ENCODE measurements at regions not wholly inside any gene's neighbourhood (a gene's known extent, or its start where the extent isn't known, plus 50 kb on each side); places are given as distances from the start of the nearest gene placed in this dataset.

DNA sequence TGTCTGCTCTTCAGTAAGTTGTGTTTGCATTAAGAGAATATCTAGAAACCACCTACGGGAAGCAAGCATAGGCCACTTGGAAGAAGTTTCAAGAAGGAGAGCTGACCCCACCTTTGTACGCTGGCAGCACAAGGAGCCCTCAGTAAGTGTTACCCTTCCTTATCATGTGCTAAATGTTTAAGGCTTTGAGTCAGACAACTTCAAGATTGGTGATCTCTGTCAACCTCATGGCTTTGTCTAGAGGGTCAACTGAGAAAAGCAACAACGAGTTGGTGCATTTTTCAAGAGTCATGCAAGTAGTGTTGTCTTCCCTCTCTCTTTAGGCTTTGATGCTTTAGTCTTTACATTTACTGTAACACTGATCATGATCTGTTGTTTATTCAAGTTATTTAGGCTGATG is 53.2 kb upstream of the SPTLC3 start:
- no peaks in the 10 kb centered on the region for H3K9me3 Mint-ChIP-seq
- no peaks in the 10 kb centered on the region for H3K27me3 Mint-ChIP-seq
- no peak overlapping the region for H3K27ac Mint-ChIP-seq
- no peaks in the 10 kb centered on the region for H3K36me3 Mint-ChIP-seq
- no peak overlapping the region for H3K4me3 Mint-ChIP-seq
- TF ChIP-seq, protein P1, sequence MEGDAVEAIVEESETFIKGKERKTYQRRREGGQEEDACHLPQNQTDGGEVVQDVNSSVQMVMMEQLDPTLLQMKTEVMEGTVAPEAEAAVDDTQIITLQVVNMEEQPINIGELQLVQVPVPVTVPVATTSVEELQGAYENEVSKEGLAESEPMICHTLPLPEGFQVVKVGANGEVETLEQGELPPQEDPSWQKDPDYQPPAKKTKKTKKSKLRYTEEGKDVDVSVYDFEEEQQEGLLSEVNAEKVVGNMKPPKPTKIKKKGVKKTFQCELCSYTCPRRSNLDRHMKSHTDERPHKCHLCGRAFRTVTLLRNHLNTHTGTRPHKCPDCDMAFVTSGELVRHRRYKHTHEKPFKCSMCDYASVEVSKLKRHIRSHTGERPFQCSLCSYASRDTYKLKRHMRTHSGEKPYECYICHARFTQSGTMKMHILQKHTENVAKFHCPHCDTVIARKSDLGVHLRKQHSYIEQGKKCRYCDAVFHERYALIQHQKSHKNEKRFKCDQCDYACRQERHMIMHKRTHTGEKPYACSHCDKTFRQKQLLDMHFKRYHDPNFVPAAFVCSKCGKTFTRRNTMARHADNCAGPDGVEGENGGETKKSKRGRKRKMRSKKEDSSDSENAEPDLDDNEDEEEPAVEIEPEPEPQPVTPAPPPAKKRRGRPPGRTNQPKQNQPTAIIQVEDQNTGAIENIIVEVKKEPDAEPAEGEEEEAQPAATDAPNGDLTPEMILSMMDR (conservative IDR thresholded peaks at IDR 0.05) = no peak
- no peaks in the 10 kb centered on the region for H3K4me1 Mint-ChIP-seq (ENCODE audit: unreplicated experiment)
- DNase-seq (ENCODE audit: extremely low spot score, unreplicated experiment) = no peak

DNA sequence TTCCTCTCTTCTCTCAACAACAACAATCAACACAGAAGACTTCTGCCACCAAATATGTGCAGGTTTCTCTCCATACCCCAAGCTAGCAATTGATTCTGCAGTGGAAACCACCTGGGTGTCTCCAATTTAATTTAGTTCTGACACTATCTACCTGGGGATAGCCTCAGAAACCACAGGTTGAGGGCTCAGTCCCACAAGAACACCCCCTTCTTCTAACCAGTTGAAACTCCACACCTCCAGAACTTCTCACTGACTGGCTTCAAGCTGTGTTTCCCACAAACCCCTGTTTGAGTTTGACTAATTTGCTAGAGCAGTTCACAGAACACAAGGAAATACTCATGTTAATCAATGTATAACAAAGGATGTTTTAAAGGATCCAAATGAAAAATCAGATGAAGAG is 52.5 kb upstream of the SPTLC3 start:
- no peak overlapping the region for H3K27ac Mint-ChIP-seq

DNA sequence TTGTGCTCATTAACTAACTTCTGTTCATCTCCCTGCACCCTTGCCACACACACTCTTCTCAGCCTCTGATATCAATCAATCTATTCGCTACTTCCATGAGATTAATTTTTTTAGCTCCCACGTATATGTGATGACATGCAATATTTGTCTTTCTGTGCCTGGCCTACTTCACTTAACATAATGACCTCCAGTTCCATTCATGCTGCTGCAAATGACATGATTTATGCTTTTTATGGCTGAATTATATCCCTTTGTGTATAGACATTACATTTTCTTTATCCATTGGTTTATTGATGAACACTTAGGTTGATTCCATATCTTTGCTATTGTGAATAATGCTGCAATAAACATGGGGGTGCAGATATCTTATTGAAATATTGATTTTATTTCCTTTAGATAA is 50.8 kb upstream of the SPTLC3 start:
- H3K4me3 Mint-ChIP-seq = no peak overlapping the region
- no peak overlapping the region for H3K27ac Mint-ChIP-seq
- H3K36me3 Mint-ChIP-seq = no peaks in the 10 kb centered on the region
- TF ChIP-seq, protein P1 (conservative IDR thresholded peaks at IDR 0.05) = no peak
- no peak for DNase-seq (ENCODE audit: extremely low spot score, unreplicated experiment)
- H3K4me1 Mint-ChIP-seq (ENCODE audit: unreplicated experiment) = peaks cover 1% of the 10 kb centered on the region
- no peaks in the 10 kb centered on the region for H3K27me3 Mint-ChIP-seq
- H3K9me3 Mint-ChIP-seq = no peaks in the 10 kb centered on the region

More for the DNA sequence above, 52.5 kb upstream of the SPTLC3 start:
- no peak for DNase-seq (ENCODE audit: extremely low spot score, unreplicated experiment)
- H3K36me3 Mint-ChIP-seq = no peaks in the 10 kb centered on the region
- H3K4me3 Mint-ChIP-seq = no peak overlapping the region
- no peaks in the 10 kb centered on the region for H3K9me3 Mint-ChIP-seq
- TF ChIP-seq, protein P1 (conservative IDR thresholded peaks at IDR 0.05) = no peak
- no peaks in the 10 kb centered on the region for H3K4me1 Mint-ChIP-seq (ENCODE audit: unreplicated experiment)
- no peaks in the 10 kb centered on the region for H3K27me3 Mint-ChIP-seq

Measured in type B pancreatic cell (in vitro differentiated cells).